ENCODE measurements at regions not wholly inside any gene's neighbourhood (a gene's known extent, or its start where the extent isn't known, plus 50 kb on each side); places are given as distances from the start of the nearest gene placed in this dataset.

DNA sequence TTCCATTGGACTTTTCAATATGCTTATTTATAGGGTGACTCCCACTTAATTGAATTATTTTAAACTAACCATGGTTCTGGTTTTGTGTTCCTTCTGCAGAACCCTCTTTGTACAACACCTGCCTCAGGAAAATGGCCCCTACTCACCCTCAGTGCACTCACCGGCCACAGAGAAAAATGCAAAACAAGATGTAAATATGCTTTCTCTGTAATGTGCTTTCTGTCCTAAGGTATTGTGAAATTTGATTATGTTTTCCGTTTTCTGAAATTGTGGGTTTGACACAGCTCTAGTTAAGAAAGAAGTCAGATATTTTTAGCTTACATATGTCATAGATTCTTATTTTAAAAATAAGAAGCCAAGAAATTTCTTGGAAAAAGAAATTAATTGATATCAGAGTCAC lies 357.7 kb upstream of the SMIM21 start:
- Mint-ChIP-seq H3K27me3 (ENCODE audit: insufficient read depth, low read depth) (no peaks in the 10 kb centered on the region), H3K27ac (no peak overlapping the region), H3K4me3 (no peak overlapping the region), H3K36me3 (no peaks in the 10 kb centered on the region), H3K4me1 (peaks cover 20% of the 10 kb centered on the region), H3K9me3 (no peaks in the 10 kb centered on the region)
- Histone ChIP-seq H3K36me3 (no peaks in the 10 kb centered on the region), H3K4me3 (no peak overlapping the region), H3K27ac (no peak overlapping the region), H3K4me1 (no peaks in the 10 kb centered on the region), H2AFZ (replicated peaks) (no peak overlapping the region), H3K79me2 (ENCODE audit: low read depth) (no peaks in the 10 kb centered on the region), H3F3A (ENCODE audit: low read depth) (no peaks in the 10 kb centered on the region), H3K27me3 (no peaks in the 10 kb centered on the region), H3K4me2 (no peak overlapping the region), H4K20me1 (ENCODE audit: low read depth) (no peaks in the 10 kb centered on the region), H3K9me3 (ENCODE audit: low read depth) (no peaks in the 10 kb centered on the region), H3K9ac (no peak overlapping the region)
- TF ChIP-seq EZH2phosphoT487 (IDR thresholded peaks at IDR 0.05) (no peak), EZH2 (IDR thresholded peaks at IDR 0.05) (no peak)
- TF ChIP-seq, protein P1, sequence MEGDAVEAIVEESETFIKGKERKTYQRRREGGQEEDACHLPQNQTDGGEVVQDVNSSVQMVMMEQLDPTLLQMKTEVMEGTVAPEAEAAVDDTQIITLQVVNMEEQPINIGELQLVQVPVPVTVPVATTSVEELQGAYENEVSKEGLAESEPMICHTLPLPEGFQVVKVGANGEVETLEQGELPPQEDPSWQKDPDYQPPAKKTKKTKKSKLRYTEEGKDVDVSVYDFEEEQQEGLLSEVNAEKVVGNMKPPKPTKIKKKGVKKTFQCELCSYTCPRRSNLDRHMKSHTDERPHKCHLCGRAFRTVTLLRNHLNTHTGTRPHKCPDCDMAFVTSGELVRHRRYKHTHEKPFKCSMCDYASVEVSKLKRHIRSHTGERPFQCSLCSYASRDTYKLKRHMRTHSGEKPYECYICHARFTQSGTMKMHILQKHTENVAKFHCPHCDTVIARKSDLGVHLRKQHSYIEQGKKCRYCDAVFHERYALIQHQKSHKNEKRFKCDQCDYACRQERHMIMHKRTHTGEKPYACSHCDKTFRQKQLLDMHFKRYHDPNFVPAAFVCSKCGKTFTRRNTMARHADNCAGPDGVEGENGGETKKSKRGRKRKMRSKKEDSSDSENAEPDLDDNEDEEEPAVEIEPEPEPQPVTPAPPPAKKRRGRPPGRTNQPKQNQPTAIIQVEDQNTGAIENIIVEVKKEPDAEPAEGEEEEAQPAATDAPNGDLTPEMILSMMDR (IDR thresholded peaks at IDR 0.05): no peak
- DNase-seq (ENCODE audit: low spot score): no peak

DNA sequence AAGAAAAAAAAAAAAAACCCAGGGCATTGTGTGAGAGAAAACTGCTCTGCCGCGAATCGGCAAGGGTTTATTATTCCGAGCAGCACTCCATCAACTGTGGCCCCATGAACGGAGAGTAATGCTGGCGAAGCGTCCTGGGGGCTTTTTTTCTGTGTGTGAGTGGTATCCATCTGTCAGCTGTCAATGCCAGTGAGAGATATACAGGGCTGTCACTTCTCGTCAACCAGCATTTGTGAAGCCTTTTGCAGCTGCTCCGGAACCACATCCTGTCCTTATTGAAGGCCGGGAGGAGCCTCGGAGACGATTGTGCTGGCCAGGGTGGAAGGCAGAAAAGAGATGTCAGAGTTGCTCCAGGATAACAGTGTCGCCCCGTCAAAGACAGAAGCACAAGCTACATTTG lies 356.9 kb upstream of the SMIM21 start:
- Mint-ChIP-seq H3K27me3 (ENCODE audit: insufficient read depth, low read depth) (peaks cover under 1% of the 10 kb centered on the region), H3K4me1 (peaks cover 20% of the 10 kb centered on the region), H3K4me3 (peak overlapping the region; percentile 34), H3K27ac (no peak overlapping the region), H3K36me3 (no peaks in the 10 kb centered on the region), H3K9me3 (no peaks in the 10 kb centered on the region)
- Histone ChIP-seq H3K79me2 (ENCODE audit: low read depth) (no peaks in the 10 kb centered on the region), H3K9me3 (ENCODE audit: low read depth) (no peaks in the 10 kb centered on the region), H3K27me3 (no peaks in the 10 kb centered on the region), H3F3A (ENCODE audit: low read depth) (no peaks in the 10 kb centered on the region), H2AFZ (replicated peaks) (no peak overlapping the region), H3K4me3 (no peak overlapping the region), H3K4me1 (no peaks in the 10 kb centered on the region), H3K27ac (no peak overlapping the region), H3K36me3 (no peaks in the 10 kb centered on the region), H3K9ac (no peak overlapping the region), H4K20me1 (ENCODE audit: low read depth) (no peaks in the 10 kb centered on the region), H3K4me2 (no peak overlapping the region)
- no peak for TF ChIP-seq EZH2phosphoT487 (IDR thresholded peaks at IDR 0.05)
- no peak for TF ChIP-seq EZH2 (IDR thresholded peaks at IDR 0.05)
- TF ChIP-seq, protein P1 (IDR thresholded peaks at IDR 0.05): no peak
- no peak for DNase-seq (ENCODE audit: low spot score)

GRCh38 chr18:75783566-75784281 lies 356.2 kb upstream of the SMIM21 start:
- H3K4me1 ChIP-seq: no peaks in the 10 kb centered on the region
- Mint-ChIP-seq H3K36me3 (no peaks in the 10 kb centered on the region), H3K27me3 (ENCODE audit: insufficient read depth, low read depth) (peaks cover 2% of the 10 kb centered on the region), H3K4me3 (no peak overlapping the region), H3K4me1 (peaks cover 20% of the 10 kb centered on the region), H3K27ac (peak overlapping the region; percentile 65), H3K9me3 (no peaks in the 10 kb centered on the region)
- no peak overlapping the region for H3K27ac ChIP-seq
- no peaks in the 10 kb centered on the region for H3K36me3 ChIP-seq
- peak overlapping the region; percentile 6 for H2AFZ ChIP-seq (replicated peaks)
- no peak for TF ChIP-seq EZH2phosphoT487 (IDR thresholded peaks at IDR 0.05)
- TF ChIP-seq EZH2 (IDR thresholded peaks at IDR 0.05): no peak
- TF ChIP-seq, protein P1 (IDR thresholded peaks at IDR 0.05): no peak
- H3K4me2 ChIP-seq: no peak overlapping the region
- no peaks in the 10 kb centered on the region for H3K27me3 ChIP-seq
- no peaks in the 10 kb centered on the region for H3K79me2 ChIP-seq (ENCODE audit: low read depth)
- H3K9me3 ChIP-seq (ENCODE audit: low read depth): no peaks in the 10 kb centered on the region
- no peak overlapping the region for H3K9ac ChIP-seq
- H4K20me1 ChIP-seq (ENCODE audit: low read depth): no peaks in the 10 kb centered on the region
- no peaks in the 10 kb centered on the region for H3F3A ChIP-seq (ENCODE audit: low read depth)
- no peak for DNase-seq (ENCODE audit: low spot score)
- no peak overlapping the region for H3K4me3 ChIP-seq
